ENCODE measurements at regions not wholly inside any gene's neighbourhood (a gene's known extent, or its start where the extent isn't known, plus 50 kb on each side); places are given as distances from the start of the nearest gene placed in this dataset.
"Not testable (repeated sequence)": the region's sequence is repeated elsewhere in the genome, so short reads cannot be mapped to it uniquely, and the experiment has no call there.

DNA sequence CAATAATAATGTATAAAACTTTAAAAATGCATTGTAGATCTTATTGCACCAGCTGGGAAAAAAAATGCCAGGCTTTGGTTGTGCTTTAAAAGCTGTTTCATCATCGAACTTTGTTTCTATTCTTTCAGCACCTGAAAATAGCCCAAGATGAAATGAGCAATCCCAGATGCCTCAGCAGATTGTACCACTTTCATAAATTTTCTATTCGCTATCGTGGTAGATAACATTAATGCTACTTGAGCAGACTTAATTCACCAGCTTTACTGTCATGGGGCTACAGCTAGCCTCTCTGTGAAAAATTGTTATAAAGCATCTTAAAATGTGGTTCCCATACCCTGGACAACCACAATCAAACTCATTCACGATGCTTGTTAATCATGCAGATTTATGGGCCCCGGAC, 599.6 kb upstream of the HS3ST1 start:
- DNase-seq, result no peak

DNA sequence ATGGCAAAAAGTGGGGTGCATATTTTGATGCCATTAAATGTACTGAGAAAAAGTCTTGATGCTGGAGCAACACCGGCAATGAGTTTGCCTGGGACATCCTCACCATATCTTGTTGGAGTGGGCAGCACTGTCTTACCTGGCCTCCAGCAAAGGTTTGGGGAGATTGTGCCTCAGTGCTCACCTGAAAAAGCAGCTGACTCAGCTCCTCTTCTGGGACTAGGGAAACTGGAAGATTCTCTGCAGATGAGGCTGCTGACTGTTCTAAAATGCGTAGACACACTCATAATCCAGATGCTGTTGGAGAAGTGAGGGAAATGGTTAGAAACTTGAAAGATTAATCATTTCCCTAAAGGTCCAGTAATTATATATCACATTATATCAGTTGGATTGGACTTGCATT, 593.7 kb upstream of the HS3ST1 start:
- no peak for DNase-seq

DNA sequence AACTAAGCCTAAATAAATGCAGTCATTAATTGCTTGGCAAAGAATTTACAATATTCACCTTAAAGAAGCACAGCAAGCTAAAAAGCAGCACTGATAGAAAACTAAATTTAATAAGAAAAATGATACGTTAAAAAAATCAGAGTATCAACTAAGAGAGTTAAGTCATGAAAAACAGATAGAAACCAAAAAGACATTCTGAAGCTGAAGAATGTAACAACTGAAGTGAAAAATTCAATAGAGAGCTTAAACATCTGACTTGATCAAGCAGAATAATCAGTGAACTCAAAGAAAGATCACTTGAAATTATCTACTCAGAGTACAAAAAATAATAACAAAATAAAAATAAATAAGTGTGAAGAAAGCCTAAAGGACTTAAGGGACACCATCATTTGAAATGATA, 588.0 kb upstream of the HS3ST1 start:
- no peak for DNase-seq

DNA sequence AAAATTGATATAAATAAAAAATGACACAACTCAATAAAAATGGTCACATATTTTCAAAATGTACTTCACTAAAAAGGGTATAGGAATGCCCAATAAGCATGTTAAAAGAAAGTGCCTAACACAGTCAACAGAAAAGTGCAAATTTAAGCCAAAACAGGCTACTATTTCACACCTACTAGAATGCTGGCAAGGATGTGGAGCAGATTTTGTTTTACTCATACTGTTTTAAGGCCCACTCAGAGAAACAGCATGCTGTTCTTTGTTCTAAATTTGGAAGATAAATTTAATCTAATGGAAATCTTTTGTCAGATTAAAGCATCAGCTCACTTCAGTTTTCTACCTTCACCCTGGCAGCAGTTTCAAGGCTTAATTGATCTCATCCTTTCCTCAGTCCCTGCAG, 576.8 kb upstream of the HS3ST1 start:
- DNase-seq, result no peak

DNA sequence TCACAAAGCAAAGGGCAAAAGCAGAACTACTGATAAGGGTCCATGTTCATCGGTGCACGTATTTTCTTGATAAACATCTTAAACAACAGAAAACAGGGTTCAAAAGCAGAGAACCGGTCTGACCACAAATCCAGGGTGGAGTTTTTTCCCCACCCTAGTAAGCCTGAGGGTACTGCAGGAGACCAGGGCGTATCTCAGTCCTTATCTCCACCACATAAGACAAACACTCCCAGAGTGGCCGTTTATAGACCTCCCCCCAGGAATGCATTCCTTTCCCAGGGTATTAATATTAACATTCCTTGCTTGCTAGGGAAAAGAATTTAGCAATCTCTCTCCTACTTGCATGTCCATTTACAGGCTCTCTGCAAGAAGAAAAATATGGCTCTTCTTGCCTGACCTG, 567.9 kb upstream of the HS3ST1 start:
- not testable (repeated sequence) for DNase-seq

DNA sequence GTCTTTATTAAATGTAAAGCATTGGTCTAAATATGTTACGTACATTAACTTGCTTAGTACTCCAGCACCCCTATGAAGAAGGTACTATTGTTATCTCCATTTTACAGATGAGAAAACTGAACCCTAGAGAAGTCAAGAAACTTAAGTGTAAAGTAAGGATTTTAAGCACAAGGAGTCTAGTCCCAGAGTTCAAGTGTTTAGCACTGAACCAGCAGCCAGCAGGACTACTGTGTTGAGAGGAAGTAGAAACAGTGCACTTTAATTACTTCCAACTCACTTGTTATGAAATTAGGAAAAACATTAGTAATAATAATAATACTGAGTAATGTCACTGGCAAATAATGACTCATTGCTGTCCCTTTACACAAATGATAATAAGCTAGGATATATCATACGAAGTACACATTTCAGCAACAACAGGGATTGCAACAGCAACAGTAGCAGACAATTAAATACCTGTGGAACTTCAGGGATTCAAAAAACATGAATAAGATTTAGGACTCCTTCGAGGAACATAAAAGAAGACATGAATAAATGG, 548.1 kb upstream of the HS3ST1 start:
- DNase-seq, result no peak

DNA sequence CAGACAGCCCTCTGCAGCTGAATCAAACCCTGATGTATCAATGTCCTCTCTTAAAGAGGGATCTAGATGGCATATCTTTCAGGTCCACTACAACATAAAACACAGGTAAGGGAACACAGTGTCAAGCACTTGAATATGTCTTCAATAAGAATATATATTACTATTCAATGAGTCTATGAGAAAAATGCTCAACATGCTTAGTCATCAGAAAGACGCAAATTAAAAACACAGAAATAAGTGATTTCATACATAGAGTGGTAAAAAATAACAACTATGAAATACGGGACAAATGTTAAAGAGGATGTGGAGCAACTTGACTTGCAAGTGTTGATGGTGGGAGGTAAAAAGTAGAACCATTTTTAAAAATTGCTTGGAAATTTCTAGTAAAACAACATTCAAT, 544.6 kb upstream of the HS3ST1 start:
- no peak for DNase-seq

DNA sequence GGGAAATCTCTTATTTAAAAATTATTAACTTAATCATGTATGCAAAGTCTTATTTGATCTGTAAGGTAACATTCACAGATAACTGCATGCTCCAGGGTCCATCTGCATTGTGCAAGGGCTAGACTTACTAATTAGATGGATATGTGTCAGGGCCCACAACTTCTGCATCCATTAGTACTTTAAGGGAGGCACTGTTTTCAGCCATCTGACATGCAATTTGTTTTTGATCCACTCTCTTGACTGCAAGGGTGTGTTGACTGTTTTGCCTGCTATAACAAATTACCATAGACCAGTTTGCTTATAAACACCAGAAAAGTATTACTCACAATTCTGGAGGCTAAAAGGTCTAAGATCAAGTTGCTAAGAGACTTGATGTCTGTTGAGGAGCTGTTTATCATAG, 542.1 kb upstream of the HS3ST1 start:
- DNase-seq, result no peak

DNA sequence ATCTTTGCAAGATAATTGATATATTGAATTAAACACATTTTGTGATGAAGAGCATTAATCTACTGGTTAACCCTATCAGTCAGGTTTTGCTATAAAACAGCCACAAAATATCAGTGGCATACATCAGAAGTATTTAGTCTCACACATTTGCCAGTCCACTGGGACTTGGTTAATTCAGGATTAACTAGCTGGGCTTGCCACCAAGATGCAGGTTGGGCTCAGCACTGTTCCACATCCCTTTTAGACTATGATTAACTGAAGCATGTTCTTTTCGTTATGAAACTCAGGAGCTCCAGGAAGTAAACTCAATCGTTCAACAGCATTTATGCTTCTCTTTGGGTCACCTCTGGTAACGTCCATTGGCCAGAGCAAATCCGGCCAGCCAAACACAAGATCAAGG, 538.1 kb upstream of the HS3ST1 start:
- no peak for DNase-seq

DNA sequence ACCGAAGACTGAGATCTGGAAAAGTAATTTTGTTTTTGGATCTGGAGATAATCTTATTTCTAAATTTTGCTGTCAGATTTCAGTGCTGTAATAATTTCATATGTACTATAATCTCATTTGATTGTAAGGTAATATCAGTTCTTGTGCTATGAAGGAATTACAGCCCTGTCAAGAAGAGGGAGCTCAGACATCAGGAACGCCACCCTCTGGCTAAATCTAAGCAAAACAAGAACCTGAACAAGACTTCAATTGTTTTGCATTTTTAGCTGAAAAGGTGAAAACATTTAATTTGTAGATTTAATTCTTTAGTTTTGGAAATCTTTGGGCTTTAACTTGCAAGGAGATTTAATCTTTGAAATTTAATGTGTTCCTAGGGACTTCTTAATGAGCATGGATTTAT, 525.4 kb upstream of the HS3ST1 start:
- DNase-seq, result no peak

DNA sequence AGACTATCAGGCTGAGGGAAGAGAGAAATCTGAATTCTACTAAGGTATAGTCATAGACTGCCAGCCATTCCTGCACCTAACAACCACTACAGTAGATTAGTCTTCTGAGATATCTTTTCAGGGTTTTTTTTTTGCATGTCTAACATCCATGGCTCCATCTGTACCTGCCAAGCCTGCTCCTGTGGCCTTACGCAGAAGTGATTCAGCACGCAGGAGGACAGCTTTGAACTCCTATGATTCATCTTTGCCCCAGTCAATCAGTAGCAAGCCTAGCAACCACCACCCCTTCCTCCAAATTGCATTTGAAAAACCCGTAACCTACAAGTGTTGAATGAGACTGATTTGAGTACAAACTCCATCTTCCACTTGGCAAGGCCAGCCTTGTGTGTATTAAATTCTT, 520.7 kb upstream of the HS3ST1 start:
- DNase-seq, result no peak

DNA sequence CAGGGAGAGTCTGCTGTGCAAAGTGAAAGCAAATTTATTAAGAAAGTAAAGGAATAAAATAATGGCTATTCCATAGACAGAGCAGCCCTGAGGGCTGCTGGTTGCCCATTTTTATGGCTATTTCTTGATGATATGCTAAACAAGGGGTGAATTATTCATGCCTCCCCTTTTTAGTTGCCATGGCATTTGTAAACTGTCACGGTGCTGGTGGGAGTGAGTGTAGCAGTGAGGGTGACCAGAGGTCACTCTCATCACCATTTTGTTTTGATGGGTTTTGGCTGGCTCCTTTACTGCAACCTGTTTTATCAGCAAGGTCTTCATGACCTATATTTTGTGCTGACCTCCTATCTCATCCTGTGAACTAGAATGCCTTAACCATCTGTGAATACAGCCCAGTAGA, 518.9 kb upstream of the HS3ST1 start:
- DNase-seq, result not testable (repeated sequence)

DNA sequence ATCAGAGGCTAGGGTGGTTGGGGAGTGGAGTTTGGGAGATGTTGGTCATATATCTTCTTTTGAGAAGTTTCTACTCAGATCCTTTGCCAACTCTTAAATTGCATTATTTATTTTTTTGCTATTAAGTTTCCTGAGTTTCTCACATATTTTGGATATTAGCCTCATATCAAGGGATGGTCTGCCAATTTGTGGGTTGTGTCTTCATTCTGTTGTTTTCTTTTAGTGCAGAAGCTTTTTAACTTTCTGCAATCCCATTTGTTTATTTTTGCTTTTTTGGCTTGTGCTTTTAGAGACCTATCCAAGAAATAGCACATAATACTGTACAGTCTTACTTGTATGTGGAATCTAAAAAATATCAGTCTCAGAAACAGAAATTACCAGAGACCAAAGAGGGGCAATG, 509.2 kb upstream of the HS3ST1 start:
- DNase-seq, result no peak

DNA sequence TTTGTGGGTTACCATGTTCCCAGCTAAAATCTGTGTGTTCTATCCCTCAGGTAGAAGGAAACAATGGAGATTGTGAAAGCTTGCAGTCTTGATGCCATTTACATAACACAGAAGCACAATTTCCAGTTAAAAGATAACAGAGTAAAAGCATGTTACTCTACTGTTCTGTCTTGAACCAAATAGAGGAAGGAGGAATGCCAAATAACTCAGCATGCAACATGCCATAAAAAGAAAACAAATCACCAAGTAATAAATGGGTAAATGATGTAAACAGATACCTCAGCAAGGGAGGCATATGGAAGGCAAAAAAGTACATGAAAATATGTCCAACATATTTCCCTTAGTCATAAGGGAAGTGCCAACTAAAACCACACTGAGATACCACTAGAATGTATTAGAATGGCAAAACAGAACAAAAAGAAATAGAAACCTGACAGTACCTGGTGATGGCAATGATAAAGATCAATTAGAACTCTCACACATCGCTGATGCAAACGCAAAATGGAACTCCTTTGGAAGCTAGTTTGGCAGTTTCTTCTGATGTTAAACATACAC, 502.6 kb upstream of the HS3ST1 start:
- DNase-seq, result no peak

DNA sequence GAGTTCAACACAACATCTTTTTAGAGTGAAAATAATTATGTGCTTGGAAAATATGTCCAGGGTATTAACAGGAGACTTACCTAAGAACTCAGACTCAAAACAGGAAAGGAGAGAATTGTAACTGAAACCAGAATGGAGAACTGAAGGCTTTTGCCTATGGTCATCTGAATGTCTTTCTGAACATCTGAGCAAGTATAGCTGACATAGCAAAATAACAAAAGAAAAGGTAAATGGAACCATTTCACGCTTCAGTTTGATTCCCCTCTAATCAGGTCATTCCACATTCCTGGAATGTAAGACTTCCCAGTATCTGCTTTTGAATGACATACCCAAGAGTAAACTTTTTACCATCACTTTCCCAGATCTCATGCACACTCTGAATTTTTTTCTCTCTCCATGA, 500.4 kb upstream of the HS3ST1 start:
- no peak for DNase-seq

DNA sequence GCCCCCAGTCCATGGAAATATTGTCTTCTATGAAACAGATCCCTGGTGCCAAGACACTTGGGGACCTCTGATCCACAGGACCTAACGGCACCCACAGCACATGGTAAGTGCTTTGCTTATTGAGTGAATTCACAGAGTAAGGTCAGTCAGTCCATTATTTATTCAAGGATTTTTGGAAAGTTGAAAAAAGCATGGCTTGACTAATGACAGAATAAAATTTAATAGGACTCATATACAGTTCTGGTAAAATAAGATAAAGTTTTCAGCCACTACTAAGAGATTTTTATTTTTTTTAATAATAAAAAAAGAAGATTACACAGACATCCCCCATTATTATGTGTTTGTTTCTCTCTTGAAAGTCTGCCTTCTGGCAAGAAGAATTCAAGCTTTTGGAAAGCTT, 490.6 kb upstream of the HS3ST1 start:
- DNase-seq, result no peak

DNA sequence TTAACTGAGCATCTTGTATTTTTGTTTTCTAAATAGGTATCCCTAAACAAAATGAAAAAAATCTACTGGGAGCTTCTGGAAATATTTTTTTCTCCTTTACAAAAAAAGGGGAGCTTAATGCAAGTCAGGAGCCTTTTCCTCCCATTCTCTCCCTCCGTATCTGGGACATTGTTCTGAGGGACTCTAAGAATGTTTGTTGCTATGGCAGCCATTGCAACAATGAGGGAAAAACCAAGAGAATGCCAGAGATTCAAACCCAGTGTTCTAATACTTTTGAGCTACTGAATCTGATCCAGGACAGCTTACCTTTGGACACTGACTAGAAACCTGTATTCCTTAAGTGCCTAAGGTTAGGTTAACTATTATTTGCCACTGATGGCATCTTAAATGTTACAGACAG, 485.7 kb upstream of the HS3ST1 start:
- no peak for DNase-seq

DNA sequence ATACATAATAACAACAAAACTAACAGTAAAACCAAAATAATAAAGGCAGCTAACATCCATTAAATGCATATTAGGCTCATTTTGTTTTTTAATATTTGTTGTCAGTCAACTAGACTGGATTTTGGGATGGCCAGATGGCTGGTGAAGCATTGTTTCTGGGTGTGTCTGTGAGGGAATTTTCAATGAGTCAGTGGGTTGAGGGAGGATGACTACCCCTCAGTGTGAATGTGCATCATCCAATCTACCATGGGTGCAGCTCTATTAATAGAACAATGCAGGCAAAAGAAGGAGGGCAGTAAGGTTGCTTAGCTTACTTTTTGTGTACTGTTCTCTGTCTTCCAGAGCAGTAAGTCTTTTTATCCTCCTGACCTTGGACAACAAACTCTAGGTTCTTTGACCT, 484.2 kb upstream of the HS3ST1 start:
- DNase-seq, result no peak

DNA sequence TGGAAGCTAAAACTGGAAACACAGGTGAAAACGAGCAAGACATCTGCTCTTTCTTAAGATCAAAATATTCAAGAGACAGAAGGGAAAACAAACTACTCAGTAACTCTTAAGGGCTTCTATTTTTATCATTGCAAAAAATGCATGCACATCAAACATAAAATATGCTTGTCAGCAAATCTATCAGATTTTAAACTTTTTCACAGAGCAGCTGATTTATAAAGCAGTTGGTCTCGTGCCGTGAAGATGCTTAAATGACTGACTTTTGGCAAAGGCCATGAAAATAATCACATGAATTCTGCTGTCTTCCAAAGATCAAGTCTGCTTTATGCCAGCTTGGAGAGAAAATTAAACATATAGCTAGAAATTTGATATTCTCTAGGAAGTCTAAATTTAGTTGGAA, 482.1 kb upstream of the HS3ST1 start:
- DNase-seq, result no peak

DNA sequence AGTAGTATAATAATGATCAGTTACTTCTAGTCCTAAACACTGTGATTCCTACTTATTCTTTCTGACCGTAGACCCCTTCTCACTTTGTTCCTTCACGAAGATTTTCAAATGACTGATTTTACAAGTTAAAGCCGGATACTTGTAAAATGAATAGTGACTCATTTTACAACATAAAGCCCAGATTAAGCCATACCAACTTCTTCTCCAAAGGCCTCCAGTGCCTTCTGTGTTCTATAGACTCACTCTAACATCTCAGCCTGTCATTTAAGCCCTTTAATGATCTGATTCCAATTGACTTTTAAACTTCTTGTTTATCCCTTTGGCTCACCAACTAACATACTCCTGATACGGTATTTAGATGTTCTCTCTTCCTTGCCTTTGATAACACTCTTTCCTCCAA, 480.0 kb upstream of the HS3ST1 start:
- DNase-seq, result no peak

DNA sequence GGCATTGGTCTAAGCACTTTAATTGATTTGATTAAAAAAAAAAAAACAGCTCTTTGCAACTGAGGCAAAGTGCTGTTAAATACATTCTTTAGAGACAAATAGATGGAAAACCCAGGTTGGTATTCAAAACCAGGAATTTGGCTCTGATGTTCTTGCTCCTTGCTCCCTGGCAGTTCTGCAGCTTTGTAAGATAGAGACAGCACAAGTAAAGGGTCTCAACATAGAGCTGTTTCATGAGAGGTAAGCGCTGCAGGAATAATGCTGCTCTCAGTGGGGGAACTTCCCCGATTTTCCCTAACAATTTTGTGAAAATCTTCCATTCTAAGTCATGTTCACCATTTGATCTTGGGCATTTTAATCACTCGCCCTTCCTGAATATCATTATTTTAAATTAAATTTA, 479.5 kb upstream of the HS3ST1 start:
- DNase-seq, result no peak

DNA sequence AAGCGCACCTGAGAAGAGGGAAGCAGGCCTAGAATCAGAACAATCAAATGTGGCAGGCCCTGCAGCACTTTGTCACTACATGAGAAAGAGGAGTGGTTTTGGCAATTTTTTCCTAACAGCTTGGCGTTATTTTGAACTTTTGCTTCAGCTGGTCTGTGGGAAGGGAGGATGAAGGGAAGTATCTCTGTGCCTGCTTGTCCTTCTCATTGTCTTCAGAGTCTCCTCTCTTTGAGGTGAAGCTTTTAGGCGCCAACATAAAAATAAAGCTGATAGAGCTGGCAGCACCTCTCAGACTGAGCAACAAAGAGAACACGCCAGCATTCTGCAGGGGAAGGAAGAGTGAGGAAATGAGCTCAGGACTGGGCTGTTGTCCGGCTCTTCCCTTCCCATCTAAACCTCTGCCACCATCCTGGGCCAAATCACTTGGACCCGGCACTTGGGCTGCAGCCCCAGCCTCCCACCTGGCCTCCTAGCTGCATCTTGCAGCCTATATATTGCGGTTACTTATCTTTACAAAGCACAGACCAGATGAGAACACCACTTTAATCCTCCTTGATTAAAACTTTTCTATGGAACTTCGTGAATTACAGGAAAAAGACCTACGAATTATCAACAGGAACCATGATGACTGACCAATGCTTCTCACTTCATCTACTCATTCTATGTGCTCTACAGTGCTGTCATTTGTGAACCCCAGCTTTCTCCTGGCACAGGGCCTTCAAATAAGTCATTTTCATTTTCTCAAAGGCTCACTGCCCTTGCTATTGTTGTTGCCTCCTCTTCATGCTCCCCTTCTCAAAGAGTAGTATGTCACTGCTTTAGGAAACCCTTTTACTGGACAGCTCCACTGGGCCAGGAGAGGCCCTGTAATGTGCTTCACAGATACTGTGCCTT, 476.4 kb upstream of the HS3ST1 start:
- DNase-seq, result no peak

DNA sequence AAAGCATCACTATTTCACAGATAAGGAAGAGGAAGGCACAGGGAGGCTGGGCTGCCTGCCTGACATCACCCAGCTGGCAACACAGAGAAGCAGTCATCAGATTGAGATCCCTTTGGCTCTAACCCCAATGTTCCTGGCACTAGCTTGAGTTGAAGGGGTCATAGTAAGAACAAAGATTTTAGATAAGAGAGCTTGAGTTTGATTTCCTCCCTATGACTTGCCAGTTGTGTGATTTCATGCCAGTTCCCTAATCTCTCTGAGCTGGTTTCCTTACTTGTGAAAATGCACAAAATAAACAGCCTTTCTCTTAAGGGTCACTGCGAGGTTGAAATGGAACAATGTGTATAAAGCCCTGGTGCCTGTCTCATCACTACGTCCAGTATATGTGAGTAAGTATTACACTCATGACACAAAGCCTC, 475.4 kb upstream of the HS3ST1 start:
- no peak for DNase-seq

DNA sequence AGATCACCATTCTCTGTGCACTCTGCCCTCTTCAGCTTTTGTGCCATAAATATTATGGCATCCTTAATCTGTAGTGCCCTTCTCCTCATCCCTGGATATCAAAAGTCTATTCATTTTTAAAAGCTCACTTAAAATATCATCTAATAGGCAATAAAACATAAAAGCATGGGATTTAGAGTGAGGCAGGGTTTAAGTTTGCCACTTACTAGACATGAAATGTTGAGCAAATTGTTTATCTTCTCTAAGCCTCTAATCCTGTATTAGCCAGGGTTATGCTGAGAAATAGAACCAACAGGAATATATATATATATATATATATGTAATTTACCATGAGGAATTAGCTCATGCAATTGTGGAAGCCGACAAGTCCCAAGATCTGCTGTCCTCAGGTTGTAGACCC, 472.4 kb upstream of the HS3ST1 start:
- DNase-seq, result no peak

DNA sequence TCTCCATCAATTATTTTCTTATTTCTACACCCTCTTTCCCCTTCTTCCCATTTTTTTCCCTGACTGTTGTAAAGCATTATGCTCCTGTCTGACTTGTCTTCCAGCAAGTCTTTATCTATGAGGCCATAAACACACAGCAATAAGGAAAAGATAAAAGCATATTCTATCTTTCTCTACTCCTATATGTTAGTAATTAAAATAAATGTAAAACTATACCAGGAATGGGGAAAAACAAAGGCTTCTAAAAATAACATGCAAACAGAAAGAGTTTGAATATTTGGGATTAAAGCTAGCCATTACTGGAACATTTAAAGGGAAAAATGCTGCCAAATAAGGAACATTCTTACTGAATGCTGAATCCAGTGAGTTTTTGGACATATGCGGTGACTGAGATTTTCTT, 471.7 kb upstream of the HS3ST1 start:
- DNase-seq, result no peak
